Breast epithelium (tissue), 3 donors: ENCODE measurements at regions not wholly inside any gene's neighbourhood (a gene's known extent, or its start where the extent isn't known, plus 50 kb on each side); places are given as distances from the start of the nearest gene placed in this dataset.

Experiments used
- POLR2AphosphoS5 ChIP-seq, 3 donors: sonication (generic); formaldehyde crosslinking; IDR thresholded peaks; one replicate each; pipeline ENCODE4 v1.6.1; 2017; ENCODE audit warnings: antibody characterized with exemption in 3 of 3
- TF ChIP-seq, protein P1 (sequence below), 3 donors: fragments of 450-650 bp; IDR thresholded peaks; one replicate each; pipeline ENCODE4 v1.5.1; 2016 to 2017; ENCODE audit warnings: antibody characterized with exemption in 3 of 3, mild to moderate bottlenecking in 3 of 3, moderate library complexity in 3 of 3

DNA sequence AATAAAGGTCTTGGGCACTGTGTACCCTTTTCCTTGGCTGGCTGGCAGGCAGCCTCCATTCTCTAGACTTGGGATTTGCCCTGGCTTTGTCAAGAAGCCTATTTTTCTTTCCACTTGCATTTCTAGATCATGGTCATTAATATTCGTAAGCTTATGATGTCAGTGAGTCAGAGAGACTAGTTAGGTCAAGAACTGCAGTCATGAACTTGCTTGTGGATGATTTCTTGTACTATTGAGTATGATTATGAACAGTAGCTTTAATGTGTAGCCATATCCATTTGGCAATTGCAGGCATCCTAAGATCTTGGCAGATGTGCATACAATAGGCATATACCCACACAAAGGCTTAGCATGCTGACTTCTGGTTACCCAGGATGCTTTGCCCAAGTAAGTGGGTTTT lies 186.8 kb upstream of the CLINT1 start:
- TF ChIP-seq, protein P1, sequence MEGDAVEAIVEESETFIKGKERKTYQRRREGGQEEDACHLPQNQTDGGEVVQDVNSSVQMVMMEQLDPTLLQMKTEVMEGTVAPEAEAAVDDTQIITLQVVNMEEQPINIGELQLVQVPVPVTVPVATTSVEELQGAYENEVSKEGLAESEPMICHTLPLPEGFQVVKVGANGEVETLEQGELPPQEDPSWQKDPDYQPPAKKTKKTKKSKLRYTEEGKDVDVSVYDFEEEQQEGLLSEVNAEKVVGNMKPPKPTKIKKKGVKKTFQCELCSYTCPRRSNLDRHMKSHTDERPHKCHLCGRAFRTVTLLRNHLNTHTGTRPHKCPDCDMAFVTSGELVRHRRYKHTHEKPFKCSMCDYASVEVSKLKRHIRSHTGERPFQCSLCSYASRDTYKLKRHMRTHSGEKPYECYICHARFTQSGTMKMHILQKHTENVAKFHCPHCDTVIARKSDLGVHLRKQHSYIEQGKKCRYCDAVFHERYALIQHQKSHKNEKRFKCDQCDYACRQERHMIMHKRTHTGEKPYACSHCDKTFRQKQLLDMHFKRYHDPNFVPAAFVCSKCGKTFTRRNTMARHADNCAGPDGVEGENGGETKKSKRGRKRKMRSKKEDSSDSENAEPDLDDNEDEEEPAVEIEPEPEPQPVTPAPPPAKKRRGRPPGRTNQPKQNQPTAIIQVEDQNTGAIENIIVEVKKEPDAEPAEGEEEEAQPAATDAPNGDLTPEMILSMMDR (IDR thresholded peaks at IDR 0.05) = no peak
- TF ChIP-seq POLR2AphosphoS5 (IDR thresholded peaks at IDR 0.05) = no peak
